ENCODE measurements at regions not wholly inside any gene's neighbourhood (a gene's known extent, or its start where the extent isn't known, plus 50 kb on each side); places are given as distances from the start of the nearest gene placed in this dataset.
A peak's percentile ranks its signal among the peaks of the same experiment; 100 is the strongest.

DNA sequence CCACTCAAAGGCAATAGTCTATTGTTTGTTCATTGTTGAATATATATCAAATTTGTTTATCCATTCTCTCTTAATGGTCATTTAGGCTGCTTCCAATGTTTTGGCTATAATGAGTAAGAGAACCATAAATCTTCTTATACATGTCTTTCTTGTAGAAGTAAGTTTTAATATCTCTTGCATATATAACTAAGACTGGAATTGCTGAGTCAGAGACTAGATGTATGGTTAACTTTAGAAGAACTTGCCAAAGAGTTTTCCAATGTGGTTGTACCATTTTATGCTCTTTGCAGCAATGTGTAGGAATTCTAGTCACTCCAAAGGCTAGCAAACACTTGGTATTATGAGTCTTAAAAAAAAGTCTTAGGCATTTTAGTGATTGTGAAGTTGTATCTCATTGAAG lies 610.0 kb upstream of the GCFC2 start:
- no peak for DNase-seq (ENCODE audit: low read depth)

DNA sequence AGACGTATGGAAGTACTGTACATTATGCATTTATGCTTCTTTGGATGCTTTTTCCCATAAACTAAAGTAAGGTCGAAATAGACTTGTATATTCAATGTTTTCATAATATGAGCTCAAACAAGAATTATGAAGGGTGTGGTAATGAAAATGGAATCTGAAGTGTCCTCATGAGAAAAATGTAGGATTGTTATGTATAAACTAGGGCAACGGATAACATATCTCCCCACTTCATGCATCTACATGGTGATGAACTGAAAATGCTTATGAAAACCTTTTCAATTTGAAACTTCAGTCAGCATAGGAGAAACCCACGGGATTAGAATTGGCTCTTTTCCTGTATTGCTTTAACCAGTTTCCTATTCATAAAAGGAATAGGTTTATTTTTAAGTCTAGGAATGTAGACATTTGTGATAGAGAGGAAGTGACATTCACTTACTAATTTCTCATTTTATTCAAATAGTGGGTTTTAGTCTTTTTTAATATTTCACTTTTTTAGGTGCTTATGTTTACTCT lies 608.2 kb upstream of the GCFC2 start:
- no peak for DNase-seq (ENCODE audit: low read depth)

- no peak for DNase-seq (ENCODE audit: low read depth)
These were observed 606.0 kb upstream of the GCFC2 start for GRCh38 chr2:76316691-76317090.

DNA sequence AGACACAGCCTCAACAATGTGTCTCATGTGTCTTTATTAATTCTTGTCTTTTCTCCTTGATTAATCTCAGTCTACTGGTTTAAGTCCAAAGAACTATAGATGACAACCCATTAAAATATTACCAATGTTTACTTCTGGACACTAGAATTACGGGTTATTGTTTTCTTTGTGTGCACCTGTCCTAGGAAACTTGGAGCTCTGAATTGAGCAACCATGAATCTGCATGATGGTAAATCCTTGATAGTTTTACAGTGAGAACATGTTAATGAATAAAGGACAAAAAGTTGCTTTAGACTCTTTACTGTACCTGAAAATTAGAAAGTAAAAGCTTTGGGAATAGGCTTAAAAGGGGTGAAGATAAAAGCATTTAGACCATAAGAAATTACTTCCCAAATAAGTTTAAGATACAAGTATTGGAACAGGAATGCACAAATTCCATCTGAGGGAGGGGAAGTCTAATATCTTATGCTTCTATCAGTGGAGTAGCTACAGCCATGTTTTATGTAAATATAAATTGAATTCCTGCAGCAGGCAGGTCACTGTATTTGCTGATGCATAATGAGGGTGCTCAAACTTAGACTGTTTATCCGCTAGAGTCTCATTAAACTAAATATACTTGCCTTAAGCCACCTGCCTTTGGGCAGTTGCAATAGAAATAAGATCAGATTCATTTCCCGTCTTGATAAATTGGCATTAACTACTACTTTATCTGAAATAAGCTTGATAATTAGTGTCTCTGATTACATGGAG lies 603.7 kb upstream of the GCFC2 start:
- no peak for DNase-seq (ENCODE audit: low read depth)

DNA sequence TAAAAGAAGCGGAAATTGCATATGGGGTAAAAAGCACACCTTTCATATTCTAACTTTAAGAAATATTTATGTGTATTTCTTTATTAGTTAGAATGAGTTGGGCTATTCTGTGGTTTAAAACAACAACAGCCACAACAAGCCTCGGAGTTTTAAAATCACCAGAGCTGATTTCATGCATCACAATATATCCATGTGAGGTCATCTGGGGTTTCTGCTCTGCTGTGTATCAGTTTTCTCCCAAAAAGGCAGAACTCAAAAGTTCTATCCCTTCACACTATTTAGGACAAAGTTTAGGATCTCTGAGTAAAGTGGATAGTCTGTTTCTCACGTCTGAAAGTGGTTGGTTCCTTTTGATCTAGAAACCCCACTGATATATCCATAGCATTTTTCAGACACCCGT lies 601.5 kb upstream of the GCFC2 start:
- DNase-seq (ENCODE audit: low read depth), result no peak

DNA sequence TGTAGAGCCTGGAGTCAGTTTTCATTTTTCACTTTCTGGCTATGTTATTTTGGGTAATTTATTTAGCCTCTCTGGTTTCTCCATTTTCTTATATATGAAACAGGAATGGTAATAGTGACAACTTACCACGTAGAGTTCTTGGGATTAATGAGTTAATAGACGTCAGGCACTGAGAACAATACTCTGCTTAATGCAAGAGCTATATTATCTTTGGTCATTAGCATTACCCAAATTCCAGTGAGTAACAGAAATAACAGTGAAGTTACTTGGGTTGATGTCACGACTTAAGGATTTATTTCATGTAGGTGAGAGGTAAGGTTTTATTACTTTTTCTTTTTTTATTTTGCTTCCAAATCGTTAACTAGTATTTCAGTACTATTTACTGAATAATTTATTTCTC lies 601.0 kb upstream of the GCFC2 start:
- DNase-seq (ENCODE audit: low read depth), result no peak

DNA sequence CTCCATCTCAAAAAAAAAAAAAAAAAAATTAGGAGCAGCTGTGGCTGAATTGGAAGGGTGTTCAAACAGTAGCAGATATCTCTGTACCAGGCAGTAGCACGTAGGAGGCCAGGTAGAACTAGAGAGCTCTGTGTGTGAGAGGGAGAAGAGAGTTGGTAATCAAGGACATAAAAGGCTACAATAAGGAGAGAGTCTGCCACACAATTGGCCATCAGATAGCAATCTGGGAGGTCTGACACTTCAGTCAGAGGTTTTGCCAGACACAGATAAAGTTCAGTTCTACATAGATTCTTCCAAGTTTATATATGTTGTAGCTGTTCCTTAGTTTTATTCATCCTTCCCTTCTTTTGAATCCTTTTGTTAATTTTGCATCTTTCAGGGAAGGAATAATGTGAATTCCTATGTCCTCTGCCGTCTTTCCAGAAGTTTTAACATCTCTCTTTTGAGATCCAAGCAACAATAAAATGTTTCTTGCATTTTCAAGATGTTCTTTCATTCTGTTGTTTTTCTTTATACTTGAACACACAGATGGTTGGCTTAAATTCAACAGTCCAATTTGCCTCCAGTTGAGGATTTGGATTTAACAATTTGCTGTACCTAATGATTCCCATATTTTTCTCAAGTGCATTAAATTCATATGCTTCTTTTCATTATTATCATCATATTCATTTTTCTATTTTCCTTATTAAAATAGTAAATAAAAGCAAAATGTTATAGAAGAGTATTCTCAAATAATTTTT lies 600.3 kb upstream of the GCFC2 start:
- DNase-seq (ENCODE audit: low read depth), result peak; percentile 11

GRCh38 chr2:76307495-76307894 lies 596.8 kb upstream of the GCFC2 start:
- no peak for DNase-seq (ENCODE audit: low read depth)

DNA sequence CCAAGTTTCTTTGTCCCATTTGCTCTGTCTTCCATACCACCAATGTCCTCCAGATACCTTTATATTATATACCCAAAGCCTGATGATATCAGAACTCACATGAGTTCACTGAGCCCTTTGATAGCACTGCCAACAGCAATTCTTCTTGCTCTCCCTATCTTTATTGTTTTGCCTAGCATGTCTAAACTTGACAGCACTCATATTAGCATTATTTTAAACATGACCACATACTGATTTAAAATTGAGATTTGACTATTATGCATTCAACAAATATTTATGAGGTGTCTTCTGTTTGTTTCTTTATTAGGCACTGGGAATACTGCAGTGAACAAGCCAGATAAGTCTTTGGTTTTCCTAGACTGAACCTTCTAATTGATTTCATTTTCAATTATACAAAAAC lies 587.3 kb upstream of the GCFC2 start:
- no peak for DNase-seq (ENCODE audit: low read depth)

DNA sequence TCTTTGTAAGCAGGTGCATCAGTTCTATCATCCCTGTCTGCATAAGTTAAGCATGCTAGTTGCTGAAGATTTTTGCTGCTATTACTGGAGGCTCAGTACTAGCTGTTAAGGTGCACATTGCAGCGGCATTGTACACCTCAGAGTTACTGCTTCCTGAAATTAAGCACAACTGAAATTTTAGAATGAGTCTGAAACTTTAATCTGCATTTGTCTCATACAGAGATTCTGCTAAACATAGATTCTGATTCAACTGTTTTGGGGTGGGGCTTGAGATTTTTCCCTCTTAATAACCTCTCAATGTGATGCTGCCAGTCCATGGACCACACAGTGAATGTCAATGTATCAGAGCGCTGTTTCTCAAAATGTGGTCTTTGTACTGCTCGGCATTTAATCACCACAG lies 585.7 kb upstream of the GCFC2 start:
- DNase-seq (ENCODE audit: low read depth), result no peak

DNA sequence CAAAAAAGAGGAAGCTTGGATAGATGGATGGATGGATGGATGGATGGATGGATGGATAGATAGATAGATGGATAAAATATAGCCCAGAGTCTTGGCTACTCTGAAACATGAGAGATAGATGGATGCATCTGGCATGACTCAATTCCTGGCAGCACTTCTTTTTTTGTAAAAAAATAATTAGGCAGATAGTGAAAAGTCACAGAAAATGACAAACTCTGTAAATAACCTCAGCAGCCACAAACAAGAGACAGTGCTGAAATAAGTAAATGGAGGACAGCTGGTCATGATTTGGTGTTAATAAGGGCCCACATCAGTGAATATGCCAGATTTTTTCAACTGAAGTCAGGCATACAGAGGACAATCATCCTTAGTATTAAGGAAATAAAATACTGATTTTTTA lies 585.0 kb upstream of the GCFC2 start:
- DNase-seq (ENCODE audit: low read depth), result no peak

GRCh38 chr2:76288598-76288997 lies 577.9 kb upstream of the GCFC2 start:
- no peak for DNase-seq (ENCODE audit: low read depth)

DNA sequence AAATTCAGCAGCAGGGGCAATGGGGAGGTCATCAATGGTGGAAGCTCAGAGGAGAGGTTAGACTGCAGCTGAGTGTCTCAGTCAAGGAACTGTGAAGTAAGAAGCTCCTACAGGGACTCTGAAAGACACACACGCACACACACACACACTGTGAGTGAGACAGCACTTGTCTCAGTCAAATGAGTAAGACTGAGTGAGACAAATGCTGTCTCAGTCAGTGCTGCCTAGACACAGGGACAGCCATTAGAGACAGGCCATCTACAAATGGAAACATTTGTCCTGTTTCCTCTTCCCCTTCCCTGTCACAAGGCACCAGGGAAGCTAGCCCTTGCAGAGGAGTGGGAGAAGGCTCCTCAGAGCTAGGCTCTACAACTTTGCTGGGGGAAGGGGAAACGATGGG lies 577.4 kb upstream of the GCFC2 start:
- no peak for DNase-seq (ENCODE audit: low read depth)

GRCh38 chr2:76283350-76283749 lies 572.6 kb upstream of the GCFC2 start:
- DNase-seq (ENCODE audit: low read depth), result no peak

GRCh38 chr2:76281156-76281841 lies 570.6 kb upstream of the GCFC2 start:
- no peak for DNase-seq (ENCODE audit: low read depth)

GRCh38 chr2:76280686-76281085 lies 570.0 kb upstream of the GCFC2 start:
- DNase-seq (ENCODE audit: low read depth), result no peak

- no peak for DNase-seq (ENCODE audit: low read depth)
These were observed 568.4 kb upstream of the GCFC2 start for GRCh38 chr2:76279142-76279541.

GRCh38 chr2:76275788-76276187 lies 565.1 kb upstream of the GCFC2 start:
- no peak for DNase-seq (ENCODE audit: low read depth)

DNA sequence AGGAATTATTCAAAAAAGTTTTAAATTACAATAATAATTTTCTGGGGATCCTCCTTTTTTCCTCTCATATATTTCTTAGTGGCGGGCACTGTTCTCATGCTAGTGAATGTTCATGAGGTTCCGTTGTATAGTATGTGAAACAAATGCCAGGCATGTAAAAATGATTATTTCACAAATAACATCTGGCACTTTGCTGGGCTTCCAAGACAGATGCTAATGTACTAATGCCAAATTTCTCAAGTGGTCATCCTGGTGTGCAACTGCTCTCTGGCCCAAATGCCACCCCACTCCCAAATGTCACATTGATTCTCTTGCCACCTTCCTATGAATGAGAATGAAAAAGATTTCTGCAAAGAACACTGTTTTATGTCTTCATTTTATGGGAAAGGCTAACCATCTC lies 564.0 kb upstream of the GCFC2 start:
- DNase-seq (ENCODE audit: low read depth), result no peak

- DNase-seq (ENCODE audit: low read depth), result no peak
These were observed 563.4 kb upstream of the GCFC2 start for GRCh38 chr2:76274160-76274559.

GRCh38 chr2:76270096-76270710 lies 559.5 kb upstream of the GCFC2 start:
- no peak for DNase-seq (ENCODE audit: low read depth)

GRCh38 chr2:76268902-76269620 lies 558.3 kb upstream of the GCFC2 start:
- DNase-seq (ENCODE audit: low read depth), result peak; percentile 60
